Mucosa of rectum (tissue), 2 donors: ENCODE measurements at regions not wholly inside any gene's neighbourhood (a gene's known extent, or its start where the extent isn't known, plus 50 kb on each side); places are given as distances from the start of the nearest gene placed in this dataset.

Source experiments
- H3K27ac ChIP-seq, 2 donors: one replicate each; pipeline ENCODE4 v1.7.0; 2013; ENCODE audit warnings: inconsistent platforms in 2 of 2, low read depth in 2 of 2, low read length in 2 of 2
- H3K27me3 ChIP-seq, 2 donors: one replicate each; pipeline ENCODE4 v1.7.0; 2013; ENCODE audit warnings: low read length in 2 of 2; ENCODE audit not compliant: control insufficient read depth in 2 of 2, insufficient read depth in 2 of 2
- H3K36me3 ChIP-seq, 2 donors: one replicate each; pipeline ENCODE4 v1.7.0; 2013; ENCODE audit warnings: low read length in 2 of 2; ENCODE audit not compliant: control insufficient read depth in 2 of 2, insufficient read depth in 2 of 2
- H3K4me1 ChIP-seq, 2 donors: one replicate each; pipeline ENCODE4 v1.7.0; 2013; ENCODE audit warnings: low read length in 2 of 2, mild to moderate bottlenecking in 1 of 2; ENCODE audit not compliant: control insufficient read depth in 2 of 2, insufficient read depth in 2 of 2
- H3K4me3 ChIP-seq, 2 donors: one replicate each; pipeline ENCODE4 v1.7.0; 2013; ENCODE audit warnings: low read length in 2 of 2
- H3K9ac ChIP-seq, 2 donors: one replicate each; pipeline ENCODE4 v1.7.0; 2013; ENCODE audit warnings: low read length in 2 of 2, low read depth in 1 of 2, mild to moderate bottlenecking in 1 of 2
- H3K9me3 ChIP-seq, 2 donors: one replicate each; pipeline ENCODE4 v1.7.0; 2013; ENCODE audit warnings: low read length in 2 of 2; ENCODE audit not compliant: control insufficient read depth in 2 of 2
- donor health status: healthy.
- donor health status: Normal muscosa, but diverticular disease.

DNA sequence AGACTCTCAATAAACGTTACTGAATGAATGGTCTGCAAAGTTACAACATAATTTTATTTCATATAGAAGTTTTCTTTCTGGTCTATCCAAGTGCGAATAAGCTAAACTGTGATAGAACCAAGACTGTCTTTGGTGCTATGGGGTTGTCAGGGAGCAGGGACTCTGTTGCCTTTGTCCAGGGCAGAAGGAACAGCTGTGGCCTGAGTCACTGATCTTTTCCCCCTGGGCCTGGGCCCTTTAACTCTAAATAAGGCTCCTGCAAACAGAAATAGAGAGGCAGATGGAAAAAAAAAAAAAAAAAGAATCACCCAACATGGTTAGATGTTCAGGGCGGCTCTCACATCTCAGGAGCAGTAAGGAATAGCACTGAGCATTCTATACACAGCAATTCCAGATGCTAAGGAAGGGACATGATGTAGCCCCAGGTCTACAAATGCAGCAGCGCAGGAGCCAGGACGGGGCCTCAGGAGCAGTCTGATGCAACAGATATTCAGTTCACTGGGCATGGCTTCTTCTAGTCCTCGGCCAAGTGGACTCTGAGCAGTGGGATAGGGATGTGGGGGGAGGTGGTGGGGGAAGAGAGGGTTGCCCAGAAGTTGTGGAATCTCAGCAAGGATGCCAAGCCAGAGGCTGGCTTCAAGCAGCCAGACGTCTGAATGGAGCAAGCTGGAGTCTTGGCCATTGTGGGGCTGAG, 247.1 kb upstream of the SIX2 start:
- no peak overlapping the region for H3K27ac ChIP-seq

DNA sequence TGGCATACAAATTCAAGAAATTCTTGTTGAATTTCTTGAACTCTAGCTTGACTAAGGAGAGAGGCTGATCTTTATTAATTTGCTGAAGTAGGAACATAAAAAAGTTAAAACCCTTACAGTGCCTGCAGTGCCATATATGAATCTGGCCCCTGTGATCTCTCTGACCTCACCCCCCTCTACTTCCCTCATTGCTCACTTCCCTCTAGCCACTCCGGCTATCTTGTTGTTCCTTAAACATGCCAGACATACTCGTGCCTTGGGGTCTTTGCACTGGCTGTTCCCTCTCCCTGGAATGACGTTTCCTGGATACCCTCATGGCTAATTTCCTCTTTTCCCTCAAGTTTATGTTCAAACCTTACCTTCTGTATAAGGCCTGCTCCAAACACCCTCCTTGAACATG, 246.3 kb upstream of the SIX2 start:
- Histone ChIP-seq H3K9me3 (no peaks in the 10 kb centered on the region), H3K36me3 (no peaks in the 10 kb centered on the region), H3K4me1 (no peaks in the 10 kb centered on the region), H3K4me3 (no peak overlapping the region), H3K27ac (no peak overlapping the region), H3K27me3 (no peaks in the 10 kb centered on the region), H3K9ac (no peak overlapping the region)

More for the DNA sequence above, 247.1 kb upstream of the SIX2 start:
- Histone ChIP-seq H3K4me1 (no peaks in the 10 kb centered on the region), H3K36me3 (no peaks in the 10 kb centered on the region), H3K4me3 (no peak overlapping the region), H3K27me3 (no peaks in the 10 kb centered on the region), H3K9ac (no peak overlapping the region), H3K9me3 (no peaks in the 10 kb centered on the region)

DNA sequence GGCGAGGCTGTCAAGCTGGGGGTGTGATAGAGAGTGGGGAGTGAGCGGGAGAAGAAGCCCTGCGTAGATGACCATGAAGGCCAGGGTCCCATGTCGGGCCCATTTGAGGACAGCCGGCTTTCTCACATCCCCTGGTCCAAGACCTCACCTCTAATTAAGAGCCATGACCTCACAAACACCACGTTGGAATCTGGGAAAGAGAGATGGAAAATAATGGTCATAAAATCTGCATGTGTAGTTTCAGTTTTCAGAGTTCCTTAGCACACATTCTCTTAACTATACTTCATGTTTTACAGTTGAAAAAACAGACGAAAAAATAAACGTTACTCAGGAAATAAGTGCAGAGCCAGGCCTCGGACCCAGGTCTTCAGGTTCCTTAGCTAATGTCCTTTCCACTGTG, 244.8 kb upstream of the SIX2 start:
- Histone ChIP-seq H3K36me3 (no peaks in the 10 kb centered on the region), H3K27ac (no peak overlapping the region), H3K9me3 (no peaks in the 10 kb centered on the region), H3K4me3 (no peak overlapping the region), H3K4me1 (no peaks in the 10 kb centered on the region), H3K27me3 (no peaks in the 10 kb centered on the region), H3K9ac (no peak overlapping the region)

DNA sequence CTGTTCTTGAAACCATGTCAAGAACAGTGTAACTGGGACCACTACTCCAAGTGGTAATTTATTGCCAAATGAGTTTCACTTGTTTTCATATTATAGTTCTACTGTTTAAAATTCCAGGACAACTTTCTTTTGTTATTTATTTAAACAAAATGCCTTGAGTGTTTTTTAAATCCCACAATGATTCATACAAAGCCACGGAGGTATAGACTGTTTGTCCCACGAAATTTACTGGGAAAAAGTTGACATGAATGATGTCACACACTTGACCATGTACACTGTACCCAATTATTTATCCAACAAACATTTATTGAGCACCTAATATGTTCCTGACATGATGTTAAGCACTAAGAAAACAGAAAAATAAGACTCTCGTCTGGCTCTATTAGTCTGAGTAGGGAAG, 243.9 kb upstream of the SIX2 start:
- H3K27ac ChIP-seq, result no peak overlapping the region

DNA sequence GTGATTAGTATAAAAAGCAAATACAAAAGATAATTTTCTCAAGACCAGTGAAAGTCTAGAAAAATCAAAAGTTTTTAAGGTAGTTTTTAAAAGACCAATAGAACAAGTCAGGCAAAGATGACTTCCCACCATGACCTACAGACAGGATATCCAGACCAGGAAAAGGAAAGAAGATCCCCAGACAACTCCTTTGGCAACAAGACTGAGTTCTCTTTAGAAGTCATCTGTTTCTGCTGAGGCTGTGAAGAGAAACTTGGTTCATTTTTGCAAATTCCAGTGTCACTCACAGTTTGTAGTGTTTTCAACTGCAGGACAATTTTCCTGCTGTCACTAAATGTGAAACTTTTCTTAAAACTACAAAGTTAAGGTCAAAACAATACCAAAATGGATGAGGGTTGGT, 240.9 kb upstream of the SIX2 start:
- Histone ChIP-seq H3K4me1 (no peaks in the 10 kb centered on the region), H3K9me3 (no peaks in the 10 kb centered on the region), H3K4me3 (no peak overlapping the region), H3K27me3 (no peaks in the 10 kb centered on the region), H3K9ac (no peak overlapping the region), H3K27ac (no peak overlapping the region), H3K36me3 (no peaks in the 10 kb centered on the region)

More for the DNA sequence above, 243.9 kb upstream of the SIX2 start:
- Histone ChIP-seq H3K4me3 (no peak overlapping the region), H3K36me3 (no peaks in the 10 kb centered on the region), H3K9ac (no peak overlapping the region), H3K9me3 (no peaks in the 10 kb centered on the region), H3K27me3 (no peaks in the 10 kb centered on the region), H3K4me1 (no peaks in the 10 kb centered on the region)

DNA sequence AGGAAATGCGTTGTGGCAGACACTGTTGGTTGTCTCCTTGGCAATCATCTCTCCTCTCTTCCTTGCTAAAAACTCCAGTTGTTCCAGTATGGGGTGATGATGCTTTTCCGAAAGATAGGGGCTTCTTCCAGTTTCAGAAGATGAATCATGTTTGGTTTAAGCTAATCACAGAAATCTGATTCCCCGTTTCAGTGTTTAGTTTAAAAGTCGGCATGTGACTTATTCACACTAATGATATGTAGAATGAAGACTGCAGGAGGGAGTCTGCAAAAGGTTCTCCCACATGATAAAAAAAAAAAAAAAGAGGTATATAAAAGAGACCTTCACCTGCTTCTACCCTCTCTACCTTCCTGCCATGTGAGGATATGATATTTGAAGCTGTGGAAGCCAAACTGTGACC, 239.0 kb upstream of the SIX2 start:
- no peaks in the 10 kb centered on the region for H3K27me3 ChIP-seq
- no peak overlapping the region for H3K9ac ChIP-seq
- H3K36me3 ChIP-seq, result no peaks in the 10 kb centered on the region
- no peaks in the 10 kb centered on the region for H3K4me1 ChIP-seq
- H3K9me3 ChIP-seq, result no peaks in the 10 kb centered on the region
- no peak overlapping the region for H3K27ac ChIP-seq
- no peak overlapping the region for H3K4me3 ChIP-seq

DNA sequence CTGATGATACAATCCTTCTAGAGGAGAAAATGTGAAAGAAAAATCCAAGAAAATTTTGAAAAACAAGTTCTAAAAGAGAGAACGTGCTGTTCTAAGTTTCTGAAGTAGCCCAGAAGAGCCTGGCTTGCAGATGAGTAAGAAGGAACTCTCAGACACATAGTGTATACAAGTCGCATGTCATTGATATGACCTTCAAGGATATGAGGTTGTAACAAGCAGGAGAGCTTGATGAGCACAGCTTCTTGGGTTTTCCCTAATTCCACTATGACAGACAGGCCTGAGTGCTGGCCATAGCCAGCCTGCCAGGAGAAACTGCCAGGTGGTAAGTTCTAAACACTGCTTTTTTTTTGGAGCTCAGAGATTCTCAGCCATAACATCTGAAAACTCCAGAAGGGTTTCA, 235.7 kb upstream of the SIX2 start:
- no peak overlapping the region for H3K9ac ChIP-seq
- H3K27ac ChIP-seq, result no peak overlapping the region
- no peaks in the 10 kb centered on the region for H3K9me3 ChIP-seq
- no peak overlapping the region for H3K4me3 ChIP-seq
- H3K27me3 ChIP-seq, result no peaks in the 10 kb centered on the region
- H3K4me1 ChIP-seq, result no peaks in the 10 kb centered on the region
- no peaks in the 10 kb centered on the region for H3K36me3 ChIP-seq

DNA sequence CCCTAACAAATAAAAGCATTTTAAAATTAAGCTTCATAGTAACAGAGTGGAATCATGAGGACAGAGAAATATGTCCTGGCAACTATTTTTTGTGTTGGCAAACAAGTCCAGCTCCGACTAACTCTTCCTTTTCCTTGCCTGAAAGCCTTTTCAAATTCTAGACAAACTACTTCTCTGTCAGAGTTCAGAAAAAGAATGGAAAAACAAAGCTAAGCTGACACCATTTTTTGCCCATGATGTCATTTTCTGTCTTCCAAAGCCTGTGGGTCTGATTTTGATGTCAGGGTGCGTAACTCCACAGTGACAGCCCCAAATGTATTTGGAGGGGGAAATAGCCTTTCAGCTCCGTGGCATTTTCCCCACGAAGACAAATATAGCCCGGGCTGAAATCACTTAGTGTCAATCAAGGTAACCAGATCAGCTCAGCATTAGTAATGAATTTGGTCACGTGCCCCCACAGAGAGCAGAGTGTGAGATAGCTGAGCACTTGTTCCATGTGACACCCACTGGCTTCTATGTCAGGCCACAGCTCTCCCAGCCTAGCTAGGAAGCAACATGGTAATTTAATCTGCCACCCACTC, 233.0 kb upstream of the SIX2 start:
- H3K4me3 ChIP-seq, result no peak overlapping the region
- no peak overlapping the region for H3K27ac ChIP-seq
- no peaks in the 10 kb centered on the region for H3K9me3 ChIP-seq
- H3K4me1 ChIP-seq, result no peaks in the 10 kb centered on the region
- no peak overlapping the region for H3K9ac ChIP-seq
- no peaks in the 10 kb centered on the region for H3K27me3 ChIP-seq
- H3K36me3 ChIP-seq, result no peaks in the 10 kb centered on the region

DNA sequence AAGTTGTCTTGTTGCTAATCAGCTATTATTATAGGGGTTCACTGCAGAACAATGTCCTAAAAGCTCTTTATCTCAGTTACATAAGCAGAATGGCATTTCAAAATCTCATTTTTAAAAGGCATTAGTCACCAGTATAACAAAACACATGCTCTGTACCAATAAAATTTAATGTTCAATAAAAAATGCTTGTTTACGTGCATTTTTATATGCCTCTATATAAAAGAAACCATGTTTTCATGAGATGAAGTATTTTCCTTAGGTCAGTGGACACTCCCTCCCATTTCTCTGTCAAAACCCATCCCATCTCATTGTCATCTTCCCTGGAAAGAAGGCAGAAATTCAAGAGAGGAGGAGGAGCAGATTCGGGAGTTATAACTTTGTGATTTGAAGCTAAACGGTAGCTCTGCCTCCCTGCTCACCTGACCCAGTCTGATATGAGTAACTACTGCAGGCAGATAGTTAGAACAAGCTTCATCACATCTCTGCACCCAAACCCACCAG, 231.9 kb upstream of the SIX2 start:
- Histone ChIP-seq H3K9me3 (no peaks in the 10 kb centered on the region), H3K4me1 (no peaks in the 10 kb centered on the region), H3K27me3 (no peaks in the 10 kb centered on the region), H3K27ac (no peak overlapping the region), H3K9ac (no peak overlapping the region), H3K36me3 (no peaks in the 10 kb centered on the region), H3K4me3 (no peak overlapping the region)

DNA sequence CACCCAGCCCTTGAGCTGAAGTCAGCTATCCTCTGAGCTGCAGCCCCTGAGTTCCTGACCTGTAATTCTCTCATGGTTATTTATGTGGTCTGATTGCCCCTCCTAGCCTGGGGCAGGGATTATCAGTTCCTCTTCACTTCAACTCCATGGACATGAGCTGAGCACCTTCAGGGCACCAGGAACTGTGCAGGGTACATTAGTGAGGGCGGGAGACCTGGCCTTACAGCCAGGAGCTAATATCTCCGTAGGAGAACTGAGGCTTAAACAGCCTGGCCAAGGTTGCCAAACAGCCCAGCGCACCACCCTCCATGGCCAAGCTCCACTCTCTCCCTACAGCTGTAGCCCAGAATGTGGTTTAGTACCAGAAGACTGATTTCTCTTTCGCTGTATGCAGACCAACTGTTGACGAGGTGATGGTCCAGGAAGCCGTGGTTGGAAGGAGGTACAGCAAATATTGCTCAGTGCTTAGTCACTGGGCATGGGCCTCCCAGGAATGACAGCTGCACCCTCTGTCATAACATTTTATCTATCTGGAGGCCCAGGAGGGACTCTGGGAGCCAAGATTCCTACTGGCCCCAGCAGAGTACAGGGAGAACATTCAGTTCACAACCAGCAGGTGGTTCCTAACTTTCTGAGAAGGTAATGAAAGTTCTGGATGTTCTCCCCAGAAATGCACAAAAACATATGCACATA, 228.7 kb upstream of the SIX2 start:
- no peak overlapping the region for H3K27ac ChIP-seq
- H3K9ac ChIP-seq, result no peak overlapping the region
- no peaks in the 10 kb centered on the region for H3K27me3 ChIP-seq
- H3K4me3 ChIP-seq, result no peak overlapping the region
- no peaks in the 10 kb centered on the region for H3K9me3 ChIP-seq
- no peaks in the 10 kb centered on the region for H3K36me3 ChIP-seq
- H3K4me1 ChIP-seq, result no peaks in the 10 kb centered on the region
